Parathyroid adenoma (tissue), 2 donors: ENCODE measurements at regions not wholly inside any gene's neighbourhood (a gene's known extent, or its start where the extent isn't known, plus 50 kb on each side); places are given as distances from the start of the nearest gene placed in this dataset.

Experiments
- H2AFZ ChIP-seq: fragments of 300-600 bp; sonication (generic); one replicate; pipeline ENCODE4 v1.7.0; 2017; ENCODE audit warnings: antibody characterized with exemption, mild to moderate bottlenecking
- H3K27ac ChIP-seq: fragments of 300-600 bp; sonication (generic); one replicate; pipeline ENCODE4 v1.7.0; 2017
- H3K27me3 ChIP-seq: fragments of 300-600 bp; sonication (generic); one replicate; pipeline ENCODE4 v1.7.0; 2017; ENCODE audit warnings: low read length; ENCODE audit not compliant: control insufficient read depth, insufficient read depth
- H3K36me3 ChIP-seq: fragments of 300-600 bp; sonication (generic); one replicate; pipeline ENCODE4 v1.7.0; 2017; ENCODE audit warnings: low read length; ENCODE audit not compliant: control insufficient read depth, insufficient read depth
- H3K4me1 ChIP-seq: fragments of 300-600 bp; sonication (generic); one replicate; pipeline ENCODE4 v1.7.0; 2017; ENCODE audit warnings: control low read depth
- H3K4me2 ChIP-seq: fragments of 300-600 bp; sonication (generic); one replicate; pipeline ENCODE4 v1.7.0; 2017; ENCODE audit warnings: low read length
- H3K4me3 ChIP-seq: fragments of 300-600 bp; sonication (generic); one replicate; pipeline ENCODE4 v1.7.0; 2017; ENCODE audit warnings: low read depth, low read length
- H3K79me2 ChIP-seq: fragments of 300-600 bp; sonication (generic); one replicate; pipeline ENCODE4 v1.7.0; 2017; ENCODE audit warnings: control low read depth
- H3K9ac ChIP-seq: fragments of 300-600 bp; sonication (generic); one replicate; pipeline ENCODE4 v1.7.0; 2017; ENCODE audit warnings: mild to moderate bottlenecking
- H3K9me3 ChIP-seq: fragments of 300-600 bp; sonication (generic); one replicate; pipeline ENCODE4 v1.7.0; 2017; ENCODE audit warnings: low read length; ENCODE audit not compliant: control insufficient read depth
- TF ChIP-seq, protein P1 (sequence below): fragments of 300-600 bp; sonication (generic); IDR thresholded peaks from one replicate; pipeline ENCODE4 v1.7.0; 2017; ENCODE audit warnings: antibody characterized with exemption, mild to moderate bottlenecking
- donor health status: primary hyperparathyroidism.

DNA sequence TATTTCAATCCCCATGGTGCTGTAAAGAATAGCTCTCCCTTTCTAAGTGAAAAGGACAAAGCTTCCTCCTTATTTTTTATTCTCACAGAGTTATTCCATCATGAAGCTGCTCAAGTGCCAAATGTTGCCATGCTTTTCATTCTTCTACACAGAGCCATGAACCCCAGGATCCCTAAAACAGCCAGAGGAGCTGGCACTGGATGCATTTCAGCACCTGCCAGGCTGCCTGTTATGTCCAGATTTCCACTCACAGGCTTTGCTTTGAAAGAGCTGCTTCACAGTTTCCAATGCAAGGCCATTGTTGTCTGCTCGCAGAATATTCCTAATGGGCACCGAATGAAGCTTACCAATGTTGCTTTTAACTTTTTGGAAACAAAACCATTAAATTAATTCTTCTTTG is 256.2 kb upstream of the NPSR1 start:
- Histone ChIP-seq H3K9me3 (no peaks in the 10 kb centered on the region), H3K27me3 (no peaks in the 10 kb centered on the region), H2AFZ (no peak overlapping the region), H3K9ac (no peak overlapping the region), H3K27ac (no peak overlapping the region), H3K4me3 (no peak overlapping the region), H3K4me1 (no peaks in the 10 kb centered on the region), H3K79me2 (no peaks in the 10 kb centered on the region), H3K36me3 (no peaks in the 10 kb centered on the region), H3K4me2 (no peak overlapping the region)
- TF ChIP-seq, protein P1, sequence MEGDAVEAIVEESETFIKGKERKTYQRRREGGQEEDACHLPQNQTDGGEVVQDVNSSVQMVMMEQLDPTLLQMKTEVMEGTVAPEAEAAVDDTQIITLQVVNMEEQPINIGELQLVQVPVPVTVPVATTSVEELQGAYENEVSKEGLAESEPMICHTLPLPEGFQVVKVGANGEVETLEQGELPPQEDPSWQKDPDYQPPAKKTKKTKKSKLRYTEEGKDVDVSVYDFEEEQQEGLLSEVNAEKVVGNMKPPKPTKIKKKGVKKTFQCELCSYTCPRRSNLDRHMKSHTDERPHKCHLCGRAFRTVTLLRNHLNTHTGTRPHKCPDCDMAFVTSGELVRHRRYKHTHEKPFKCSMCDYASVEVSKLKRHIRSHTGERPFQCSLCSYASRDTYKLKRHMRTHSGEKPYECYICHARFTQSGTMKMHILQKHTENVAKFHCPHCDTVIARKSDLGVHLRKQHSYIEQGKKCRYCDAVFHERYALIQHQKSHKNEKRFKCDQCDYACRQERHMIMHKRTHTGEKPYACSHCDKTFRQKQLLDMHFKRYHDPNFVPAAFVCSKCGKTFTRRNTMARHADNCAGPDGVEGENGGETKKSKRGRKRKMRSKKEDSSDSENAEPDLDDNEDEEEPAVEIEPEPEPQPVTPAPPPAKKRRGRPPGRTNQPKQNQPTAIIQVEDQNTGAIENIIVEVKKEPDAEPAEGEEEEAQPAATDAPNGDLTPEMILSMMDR: no peak

DNA sequence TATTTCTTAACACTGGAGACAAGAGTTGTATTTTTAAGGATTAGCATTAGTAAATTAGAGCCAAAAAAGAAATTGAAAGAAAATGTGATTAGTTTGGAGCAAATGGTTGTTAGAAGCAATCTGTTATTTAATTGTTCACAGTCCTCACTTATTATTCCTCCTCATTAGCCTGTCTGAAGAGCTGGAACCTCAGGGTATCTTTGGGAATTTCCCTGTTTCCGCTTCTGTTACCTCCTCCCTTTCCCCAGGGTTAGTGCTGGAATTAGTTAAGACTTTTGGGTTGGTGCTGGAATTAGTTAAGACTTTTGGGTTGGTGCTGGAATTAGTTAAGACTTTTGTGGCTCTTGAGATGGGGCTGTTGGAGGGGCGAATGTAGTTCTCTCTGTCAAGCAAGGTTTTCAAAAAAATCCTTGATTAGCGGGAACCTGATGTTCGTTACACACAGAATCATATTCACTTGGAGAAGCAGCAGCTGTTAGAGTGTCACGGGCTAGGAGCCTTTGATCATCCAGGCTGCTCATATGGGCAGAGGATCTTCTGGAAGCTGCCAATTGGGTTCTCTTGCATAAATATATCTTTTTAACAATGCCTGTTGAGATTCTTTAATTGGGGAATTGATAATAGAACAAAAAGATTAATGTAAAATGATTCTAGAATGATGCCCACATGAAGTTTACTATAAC is 251.0 kb upstream of the NPSR1 start:
- no peaks in the 10 kb centered on the region for H3K4me1 ChIP-seq
- no peaks in the 10 kb centered on the region for H3K27me3 ChIP-seq
- H3K9ac ChIP-seq: no peak overlapping the region
- H2AFZ ChIP-seq: no peak overlapping the region
- H3K36me3 ChIP-seq: no peaks in the 10 kb centered on the region
- H3K79me2 ChIP-seq: no peaks in the 10 kb centered on the region
- no peaks in the 10 kb centered on the region for H3K9me3 ChIP-seq
- no peak overlapping the region for H3K27ac ChIP-seq
- H3K4me3 ChIP-seq: no peak overlapping the region
- no peak overlapping the region for H3K4me2 ChIP-seq
- TF ChIP-seq, protein P1: no peak

DNA sequence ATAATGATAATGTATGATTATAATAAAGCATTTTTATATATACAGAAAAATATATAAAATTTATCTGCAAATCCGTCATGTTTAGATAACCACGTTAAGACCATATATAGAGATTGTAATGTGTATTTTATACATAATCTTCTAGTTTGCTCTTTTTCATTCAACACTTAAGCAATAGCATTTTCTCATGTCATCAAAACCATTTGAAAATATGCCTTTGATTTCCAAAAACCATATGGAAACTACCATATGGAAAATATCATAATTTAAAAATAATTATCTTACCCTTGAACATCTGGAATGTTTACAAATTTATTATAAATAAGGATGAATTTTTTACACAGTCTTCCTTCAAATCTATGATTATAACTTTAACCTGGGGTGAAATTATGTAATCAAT is 250.4 kb upstream of the NPSR1 start:
- TF ChIP-seq, protein P1: no peak
- no peak overlapping the region for H2AFZ ChIP-seq
- H3K9ac ChIP-seq: no peak overlapping the region
- H3K36me3 ChIP-seq: no peaks in the 10 kb centered on the region
- no peak overlapping the region for H3K4me3 ChIP-seq
- no peaks in the 10 kb centered on the region for H3K9me3 ChIP-seq
- H3K27ac ChIP-seq: no peak overlapping the region
- no peaks in the 10 kb centered on the region for H3K27me3 ChIP-seq
- no peaks in the 10 kb centered on the region for H3K4me1 ChIP-seq
- no peaks in the 10 kb centered on the region for H3K79me2 ChIP-seq
- no peak overlapping the region for H3K4me2 ChIP-seq

DNA sequence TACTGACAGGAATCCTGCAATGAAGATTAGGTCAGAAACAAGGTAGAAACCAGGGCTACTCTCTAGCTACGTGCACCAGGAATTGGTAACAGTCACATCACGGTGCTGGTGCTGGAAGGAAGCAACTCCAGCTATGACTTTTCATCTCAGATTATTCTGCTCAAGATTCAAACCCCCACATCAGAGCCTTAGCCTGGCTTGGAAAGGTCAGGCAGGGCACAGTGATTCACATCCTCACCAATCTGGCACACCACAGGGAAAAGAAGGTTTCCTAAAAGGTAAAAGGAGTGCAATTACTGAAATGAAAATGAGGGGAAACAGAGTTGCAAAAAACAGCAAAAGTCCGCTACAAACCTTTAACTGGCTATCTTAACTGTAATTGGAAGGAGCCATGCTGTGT is 240.2 kb upstream of the NPSR1 start:
- no peak overlapping the region for H2AFZ ChIP-seq
- no peak overlapping the region for H3K4me2 ChIP-seq
- no peak overlapping the region for H3K9ac ChIP-seq
- H3K27me3 ChIP-seq: no peaks in the 10 kb centered on the region
- H3K79me2 ChIP-seq: no peaks in the 10 kb centered on the region
- no peaks in the 10 kb centered on the region for H3K9me3 ChIP-seq
- no peaks in the 10 kb centered on the region for H3K36me3 ChIP-seq
- no peaks in the 10 kb centered on the region for H3K4me1 ChIP-seq
- TF ChIP-seq, protein P1: no peak
- no peak overlapping the region for H3K27ac ChIP-seq
- H3K4me3 ChIP-seq: no peak overlapping the region

DNA sequence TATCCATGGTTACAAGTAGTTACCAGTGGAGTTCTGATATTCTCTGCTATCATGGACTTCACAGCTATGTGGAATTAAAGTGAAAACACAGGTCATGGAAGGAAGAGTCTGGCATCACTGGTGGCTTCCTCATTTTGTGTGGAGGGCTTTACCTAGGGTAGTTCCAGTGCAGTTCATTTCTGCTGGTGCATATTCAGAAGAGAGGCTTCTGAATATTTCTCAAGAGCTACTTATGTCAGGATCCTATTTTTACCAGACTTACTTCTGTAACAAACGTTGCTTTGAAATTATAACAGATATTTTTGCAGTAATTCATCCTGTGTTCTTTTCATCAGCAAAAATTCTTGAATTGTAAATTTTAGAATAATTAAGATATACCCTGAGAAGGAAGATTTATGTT is 236.5 kb upstream of the NPSR1 start:
- H2AFZ ChIP-seq: no peak overlapping the region
- H3K4me2 ChIP-seq: no peak overlapping the region
- no peaks in the 10 kb centered on the region for H3K4me1 ChIP-seq
- H3K9ac ChIP-seq: no peak overlapping the region
- H3K9me3 ChIP-seq: no peaks in the 10 kb centered on the region
- H3K27me3 ChIP-seq: no peaks in the 10 kb centered on the region
- no peaks in the 10 kb centered on the region for H3K79me2 ChIP-seq
- no peak overlapping the region for H3K4me3 ChIP-seq
- H3K36me3 ChIP-seq: no peaks in the 10 kb centered on the region
- no peak overlapping the region for H3K27ac ChIP-seq
- TF ChIP-seq, protein P1: no peak
